GM18502 (cell line): ENCODE measurements at regions not wholly inside any gene's neighbourhood (a gene's known extent, or its start where the extent isn't known, plus 50 kb on each side); places are given as distances from the start of the nearest gene placed in this dataset.
"Not testable (repeated sequence)": the region's sequence is repeated elsewhere in the genome, so short reads cannot be mapped to it uniquely, and the experiment has no call there.

Source experiments
- ATAC-seq: cut with Tn5 transposase; IDR thresholded peaks from one replicate; pipeline ENCODE4 v1.9.1; 2021; ENCODE audit warnings: mild to moderate bottlenecking; ENCODE audit not compliant: unreplicated experiment, poor library complexity

DNA sequence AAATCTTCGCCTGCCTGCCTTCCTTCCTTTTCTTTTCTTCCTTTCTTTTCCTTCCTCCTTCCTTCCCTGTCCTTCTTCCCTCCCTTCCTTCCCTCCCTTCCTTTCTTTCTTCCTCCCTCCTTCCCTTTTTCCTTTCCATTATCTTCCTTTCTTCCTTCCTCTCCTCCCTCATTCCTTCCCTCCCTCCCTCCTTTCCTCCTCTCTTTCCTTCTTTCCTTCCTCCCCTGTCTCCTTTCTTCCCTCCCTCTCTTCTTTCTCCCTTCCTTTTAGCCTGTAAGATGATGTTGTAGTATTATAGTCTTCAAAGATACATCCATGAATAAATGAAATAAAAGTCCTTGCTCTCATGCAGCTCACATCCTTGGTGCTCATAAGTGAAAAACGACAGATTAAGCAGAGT lies 539.3 kb downstream of the RBFOX1 start:
- no peak for ATAC-seq

DNA sequence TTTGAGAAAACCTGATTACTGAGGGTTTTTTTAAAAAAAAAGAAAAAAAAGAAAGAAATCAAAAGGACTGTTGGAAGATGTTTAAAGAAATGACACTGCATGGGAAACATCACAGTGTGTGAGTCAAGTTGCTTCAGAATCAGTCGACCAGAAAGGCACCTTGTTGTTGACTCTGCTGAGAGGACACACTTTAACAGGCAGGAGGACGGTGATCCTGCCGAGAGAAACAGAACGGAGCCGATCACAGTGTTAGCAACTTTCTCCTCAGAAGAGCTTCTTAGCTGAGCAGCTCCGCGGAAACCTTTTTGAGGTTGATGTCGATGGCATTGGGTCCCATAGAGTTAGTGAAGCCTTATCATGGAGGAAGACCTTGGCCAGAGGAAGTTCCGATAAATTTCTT lies 538.7 kb downstream of the RBFOX1 start:
- ATAC-seq: no peak

DNA sequence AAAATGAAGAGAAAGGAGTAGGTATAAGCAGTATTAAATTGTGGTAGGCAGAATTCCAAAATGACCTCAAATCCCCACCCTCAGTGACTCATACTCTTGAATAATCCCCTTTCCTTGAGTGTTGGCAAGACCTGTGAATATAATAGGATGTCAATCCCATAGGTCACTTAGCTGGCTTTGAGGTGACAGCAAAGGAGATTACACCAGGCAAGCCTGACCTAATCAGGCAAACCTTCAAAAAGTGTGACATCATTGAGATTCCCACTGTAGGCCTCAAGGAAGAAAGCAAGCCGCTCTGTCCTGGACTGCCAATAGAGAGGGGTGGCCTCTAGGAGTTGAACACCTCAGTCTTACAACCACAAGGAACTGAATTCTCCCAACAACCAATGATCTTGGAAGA lies 535.2 kb downstream of the RBFOX1 start:
- no peak for ATAC-seq

DNA sequence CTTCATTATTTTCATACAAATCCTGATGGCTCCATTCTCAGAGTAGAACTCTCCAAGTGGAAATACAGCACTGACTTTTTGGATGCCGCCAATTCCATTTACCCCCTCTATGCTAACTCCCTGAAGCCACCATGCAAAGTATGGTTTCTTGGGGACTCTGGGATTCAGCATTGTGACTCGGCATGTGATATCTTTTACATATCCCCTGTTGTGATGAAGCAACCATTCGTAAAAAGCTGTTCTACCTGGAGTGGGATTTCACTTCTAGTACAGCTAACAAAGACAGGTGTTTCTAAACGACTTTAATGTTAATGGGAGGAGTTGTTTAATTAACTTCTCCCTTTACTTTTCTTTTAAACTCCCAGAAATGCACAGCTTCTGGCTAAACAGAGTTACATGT lies 533.5 kb downstream of the RBFOX1 start:
- ATAC-seq: no peak

DNA sequence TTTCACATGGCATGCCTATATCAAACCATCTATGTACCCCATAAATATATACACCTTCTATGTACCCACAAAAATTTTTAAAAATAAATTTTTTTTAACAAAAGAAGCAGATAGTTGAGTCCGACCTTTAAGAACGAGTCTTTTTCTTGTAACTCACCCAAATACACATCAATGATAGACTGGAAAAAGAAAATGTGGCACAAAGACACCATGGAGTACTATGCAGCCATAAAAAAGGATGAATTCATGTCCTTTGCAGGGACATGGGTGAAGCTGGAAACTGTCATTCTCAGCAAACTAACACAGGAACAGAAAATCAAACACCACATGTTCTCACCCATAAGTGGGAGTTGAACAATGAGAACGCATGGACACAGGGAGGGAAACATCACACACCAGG lies 532.7 kb downstream of the RBFOX1 start:
- ATAC-seq: not testable (repeated sequence)

DNA sequence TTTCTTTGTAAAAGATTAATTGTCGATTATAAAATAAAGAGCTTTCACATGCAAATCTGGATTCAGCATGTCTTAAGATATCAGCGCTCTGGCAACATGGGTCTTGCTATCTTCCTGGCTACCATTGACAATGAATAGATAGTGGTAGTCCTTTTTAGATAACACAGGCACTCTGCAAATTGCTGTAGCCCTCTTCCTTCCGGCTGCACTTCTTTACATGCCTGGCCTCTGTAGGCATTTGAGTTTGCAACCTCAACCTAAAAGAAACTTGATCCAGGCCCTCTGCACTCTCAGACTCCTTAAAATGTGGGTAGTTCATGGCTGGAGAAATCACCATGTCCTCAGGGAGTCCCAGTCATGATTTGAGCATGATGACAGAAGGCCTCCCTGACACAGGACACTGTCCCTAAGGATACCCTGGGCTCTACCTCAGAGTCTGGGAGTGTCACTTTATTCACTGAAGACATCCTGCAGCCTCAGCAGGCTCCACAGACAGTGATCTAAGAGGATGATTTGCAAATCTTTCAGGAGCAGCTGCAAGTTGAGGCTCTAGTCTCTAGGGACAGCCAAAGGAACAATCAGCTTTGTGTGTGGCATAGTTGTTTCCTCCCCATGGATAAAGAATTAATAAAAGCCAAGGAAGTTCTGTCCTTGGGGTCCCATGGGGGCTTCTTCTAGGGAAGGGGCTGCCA lies 529.4 kb downstream of the RBFOX1 start:
- ATAC-seq: no peak

DNA sequence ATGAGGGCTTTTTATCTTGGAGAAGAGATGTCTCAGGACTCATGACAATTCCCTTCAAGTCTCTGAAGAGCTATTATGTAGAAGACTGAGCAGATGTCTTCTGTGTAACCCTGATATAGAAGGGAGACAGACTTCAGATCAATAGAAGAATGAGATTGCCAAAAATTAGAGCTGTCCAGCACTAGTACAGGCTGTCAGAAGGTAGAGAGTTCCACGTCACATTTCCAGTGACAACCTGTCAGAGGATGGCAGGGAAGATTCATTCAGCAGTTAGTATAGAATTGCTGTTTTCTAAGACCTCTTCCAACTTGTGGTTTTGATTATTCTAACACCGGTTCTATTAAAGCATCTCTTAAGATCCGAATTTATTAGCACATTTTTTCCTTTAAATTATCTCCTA lies 520.6 kb downstream of the RBFOX1 start:
- ATAC-seq: no peak

DNA sequence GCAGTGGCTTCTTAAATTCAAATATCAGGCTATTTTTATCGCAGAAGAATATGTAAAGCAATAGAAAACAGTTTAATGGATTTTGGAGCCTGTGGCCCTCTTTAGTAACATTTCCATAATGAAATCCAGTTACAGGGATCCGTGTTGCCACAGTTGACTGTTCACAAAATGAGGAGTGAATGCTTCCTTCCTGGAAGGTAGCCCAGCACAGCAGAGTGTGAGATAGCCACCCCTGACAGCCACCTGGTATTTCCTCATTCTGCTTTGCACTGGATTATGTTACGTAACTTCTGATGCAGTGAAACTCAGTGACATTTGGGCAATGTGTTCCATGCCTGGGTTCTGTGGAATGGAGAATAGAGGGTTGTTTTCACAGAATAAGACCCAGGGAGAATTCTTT lies 517.2 kb downstream of the RBFOX1 start:
- ATAC-seq: no peak

DNA sequence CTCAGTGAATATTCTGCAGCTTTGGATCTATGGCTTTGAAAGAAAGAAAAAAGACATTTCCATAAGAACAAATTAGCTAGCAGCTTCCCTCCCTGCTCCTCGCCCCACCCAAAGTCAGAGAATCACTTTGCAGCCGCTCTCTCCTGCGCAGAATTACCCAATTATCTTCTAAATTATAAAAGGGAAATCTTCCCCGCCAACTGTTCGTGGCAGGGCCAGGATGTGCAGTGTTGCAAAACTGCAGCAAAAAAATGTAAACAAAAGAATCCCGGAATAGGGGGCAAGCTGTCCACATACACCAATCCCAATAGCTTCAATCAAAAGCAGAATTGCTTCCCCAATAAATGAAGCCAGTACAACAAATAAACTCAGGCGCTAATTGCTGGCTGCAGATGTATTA lies 510.6 kb downstream of the RBFOX1 start:
- no peak for ATAC-seq

DNA sequence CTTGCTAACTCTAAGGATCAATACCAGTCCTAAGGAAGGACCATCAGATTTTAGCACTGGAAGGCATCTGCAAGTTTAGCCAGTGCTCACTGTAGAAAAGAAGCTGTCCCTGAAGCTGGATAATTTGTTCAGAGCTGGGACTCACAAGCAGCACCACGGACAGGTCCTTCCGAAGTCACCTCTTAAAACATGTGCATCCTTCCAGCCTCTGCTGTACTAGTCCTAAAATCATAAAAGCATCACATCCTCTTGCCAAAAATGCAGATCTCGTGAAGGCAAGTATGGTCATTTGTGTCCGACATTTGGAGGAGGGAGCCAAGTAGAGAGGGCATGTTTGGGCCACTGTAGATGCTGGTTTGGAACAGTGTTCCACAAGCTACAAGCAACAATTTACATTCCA lies 506.9 kb downstream of the RBFOX1 start:
- ATAC-seq: no peak

DNA sequence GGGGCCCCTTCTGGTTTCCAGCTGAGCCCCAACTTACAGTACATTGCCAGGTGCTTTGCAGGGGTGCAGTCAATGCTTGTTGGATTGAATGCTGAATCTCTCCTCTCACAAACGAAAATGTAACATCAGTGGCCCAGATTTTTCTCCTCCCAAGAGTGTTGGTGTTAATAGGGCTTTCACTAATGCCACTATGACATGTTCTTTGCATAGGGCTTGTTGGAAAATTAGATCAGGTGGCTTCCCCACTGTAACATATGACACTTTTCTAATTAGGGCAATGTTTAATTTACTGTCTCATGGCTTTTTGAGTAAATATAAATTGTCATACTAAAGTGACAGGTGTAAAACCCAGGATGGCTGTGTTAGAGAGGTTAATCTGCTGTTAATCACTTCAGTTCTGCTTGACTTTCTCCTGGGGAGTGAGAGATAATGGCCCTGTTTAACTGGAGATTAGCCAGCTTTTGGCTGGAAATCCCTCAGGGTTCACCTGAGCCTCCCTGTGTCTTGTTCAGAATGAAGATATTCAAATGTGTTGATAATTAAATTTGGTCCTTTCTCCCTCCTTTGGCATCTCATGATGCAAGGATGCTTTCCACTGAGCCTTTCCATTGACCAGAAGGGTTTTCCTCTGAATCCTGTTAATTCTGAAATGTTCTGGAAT lies 502.3 kb downstream of the RBFOX1 start:
- no peak for ATAC-seq

DNA sequence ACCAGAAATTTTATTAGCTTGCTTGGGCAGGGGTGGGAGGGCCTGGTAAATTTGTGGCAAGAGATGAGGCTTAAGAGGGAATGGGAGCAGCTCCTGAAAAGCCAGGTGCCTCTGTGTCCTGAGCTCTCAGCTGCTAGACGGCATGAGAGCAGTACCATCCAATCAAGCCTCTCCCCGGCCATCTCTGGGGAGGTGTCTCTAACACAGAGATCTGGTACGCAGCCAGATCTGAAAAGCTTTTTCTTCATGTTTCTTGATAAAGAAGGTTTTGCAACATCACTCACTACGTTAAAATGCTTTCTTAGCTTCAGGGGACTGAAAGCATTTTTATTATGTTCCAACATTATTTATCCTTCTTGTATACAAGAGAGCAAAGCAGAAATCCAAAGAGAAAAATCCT lies 488.2 kb downstream of the RBFOX1 start:
- no peak for ATAC-seq

DNA sequence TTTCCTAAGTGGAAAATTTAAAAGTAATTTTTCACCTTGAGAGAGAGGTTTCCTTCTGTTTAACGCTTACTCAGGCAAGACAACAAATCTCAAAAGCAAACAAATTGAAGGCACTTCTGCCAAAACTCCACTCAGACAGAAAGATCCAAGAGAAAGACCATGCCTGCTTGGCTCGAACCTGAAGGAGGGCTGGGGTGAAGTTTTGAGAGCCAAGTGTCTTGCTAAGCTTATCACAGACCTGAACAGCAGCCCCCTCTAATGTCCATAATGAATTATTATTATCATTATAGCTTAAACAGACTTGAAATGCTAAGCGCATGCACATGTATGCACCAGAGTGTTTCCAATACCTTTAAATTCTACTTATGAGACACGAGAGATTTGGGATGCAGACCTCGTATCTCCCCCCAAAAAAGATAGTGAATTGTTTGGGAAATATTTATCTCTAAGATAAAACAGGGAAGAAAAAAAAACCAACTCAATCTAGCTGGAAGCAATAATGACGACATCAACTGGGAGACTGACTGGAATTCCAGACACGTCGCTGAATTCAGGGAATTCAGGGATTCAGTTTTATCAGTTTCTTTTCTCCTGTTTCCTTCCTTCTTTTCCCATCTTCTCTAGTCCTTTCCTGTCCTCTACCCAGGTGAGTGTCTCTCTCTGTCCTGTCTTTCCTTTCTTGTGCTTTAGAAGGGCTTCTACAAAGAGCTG lies 473.2 kb downstream of the RBFOX1 start:
- ATAC-seq: no peak

DNA sequence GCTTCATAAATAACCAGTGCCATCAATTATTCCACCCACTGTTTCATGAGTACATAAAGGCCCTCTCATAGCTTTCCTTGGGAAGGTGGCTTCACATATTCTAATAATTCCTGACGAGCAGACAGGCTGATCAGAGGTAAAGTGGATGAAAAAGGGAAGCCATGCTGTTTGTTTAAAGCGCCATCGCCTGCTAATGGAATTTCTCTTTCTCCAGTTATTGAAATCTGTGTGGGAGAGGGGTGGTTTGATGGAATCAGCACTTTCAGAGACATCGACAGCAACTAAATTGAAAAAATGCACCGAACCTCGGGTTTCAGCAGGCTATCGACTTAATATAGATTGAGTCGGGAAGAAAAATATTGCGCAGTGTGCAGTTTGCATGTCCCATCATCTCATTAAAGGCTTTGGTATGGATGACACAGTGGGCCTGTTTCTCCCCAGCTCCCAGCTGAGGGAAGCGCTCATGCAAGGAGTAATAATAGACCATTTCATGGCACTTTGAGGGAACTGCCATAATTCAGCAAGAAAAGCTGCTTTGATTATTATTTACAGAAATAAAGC lies 472.1 kb downstream of the RBFOX1 start:
- no peak for ATAC-seq

DNA sequence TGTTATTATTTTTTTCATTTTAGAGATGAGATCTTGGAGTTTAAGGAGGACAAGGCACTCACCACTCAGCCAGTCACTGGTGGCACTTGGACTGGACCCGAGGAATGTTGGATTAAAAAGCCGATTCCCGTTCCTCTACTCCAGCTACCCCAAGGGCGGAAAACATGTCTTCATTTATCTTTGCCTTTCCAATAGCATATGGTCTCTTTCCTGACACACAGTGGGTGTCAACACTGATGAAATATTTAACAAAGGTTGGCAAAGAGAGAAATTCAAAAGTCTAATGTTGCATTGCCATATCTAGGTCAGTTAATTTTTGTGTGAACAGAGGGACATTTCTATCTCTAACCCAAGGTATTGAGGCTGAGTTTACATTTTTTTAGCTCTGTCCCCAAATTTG lies 459.7 kb downstream of the RBFOX1 start:
- ATAC-seq: no peak

DNA sequence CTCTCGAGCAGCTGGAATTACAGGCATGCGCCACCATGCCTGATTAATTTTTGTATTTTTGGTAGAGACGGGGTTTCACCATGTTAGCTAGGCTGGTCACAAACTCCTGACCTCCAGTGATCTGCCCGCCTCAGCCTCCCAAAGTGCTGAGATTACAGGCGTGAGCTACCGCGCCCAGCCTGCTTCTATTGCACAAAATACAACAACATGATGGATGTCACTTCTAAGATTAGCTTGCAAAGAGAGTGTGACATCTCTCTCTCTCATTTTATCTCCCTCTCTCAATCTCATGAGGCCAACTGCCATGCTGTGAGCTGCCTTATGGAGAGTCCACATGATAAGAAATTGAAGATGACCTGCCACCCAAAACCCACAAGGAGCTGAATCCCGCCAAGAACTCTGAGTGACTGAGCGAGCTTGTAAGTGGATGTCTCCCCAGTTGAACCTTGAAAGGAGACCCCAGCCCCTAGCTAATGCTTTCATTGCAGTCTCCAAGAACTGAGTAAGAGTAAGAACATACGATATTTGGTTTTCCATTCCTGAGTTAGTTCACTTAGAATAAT lies 458.5 kb downstream of the RBFOX1 start:
- no peak for ATAC-seq

DNA sequence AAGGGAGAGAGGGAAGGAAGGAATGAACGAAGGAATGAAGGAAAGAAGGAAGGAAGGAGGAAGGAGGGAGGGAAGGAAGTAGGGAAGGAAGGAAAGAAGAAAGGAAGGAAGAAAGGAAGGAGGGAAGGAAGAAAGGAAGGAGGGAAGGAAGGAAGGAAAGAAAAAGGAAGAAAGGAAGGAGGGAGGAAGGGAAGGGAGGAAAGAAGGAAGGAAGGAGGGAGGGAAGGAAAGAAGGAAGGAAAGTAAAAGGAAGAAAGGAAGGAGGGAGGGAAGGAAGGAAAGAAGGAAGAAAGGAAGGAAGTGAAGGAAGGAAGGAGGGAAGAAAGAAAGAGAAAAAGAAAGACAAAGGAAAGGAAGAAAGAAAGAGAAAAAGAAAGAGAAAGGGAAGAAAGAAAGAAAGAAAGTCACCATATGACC lies 442.4 kb downstream of the RBFOX1 start:
- no peak for ATAC-seq

DNA sequence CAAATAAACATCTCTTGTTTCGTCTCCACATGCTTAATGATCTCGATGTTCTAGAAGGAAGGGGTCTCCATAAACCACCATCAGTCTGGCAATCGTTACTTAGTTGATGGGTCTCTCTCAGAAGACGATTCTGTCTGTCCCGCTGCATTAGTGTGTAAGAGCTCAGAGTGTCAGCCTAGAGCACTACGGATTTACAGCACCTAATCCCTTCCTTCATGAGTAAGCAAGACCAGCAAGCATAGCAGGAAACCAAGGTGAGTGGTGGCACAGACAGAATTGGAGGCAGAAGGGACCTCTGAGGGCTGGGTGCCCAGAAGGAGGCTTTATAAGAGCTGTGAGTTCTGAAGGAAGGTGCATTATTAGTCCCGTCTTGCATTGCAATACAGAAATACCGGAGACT lies 440.1 kb downstream of the RBFOX1 start:
- no peak for ATAC-seq

DNA sequence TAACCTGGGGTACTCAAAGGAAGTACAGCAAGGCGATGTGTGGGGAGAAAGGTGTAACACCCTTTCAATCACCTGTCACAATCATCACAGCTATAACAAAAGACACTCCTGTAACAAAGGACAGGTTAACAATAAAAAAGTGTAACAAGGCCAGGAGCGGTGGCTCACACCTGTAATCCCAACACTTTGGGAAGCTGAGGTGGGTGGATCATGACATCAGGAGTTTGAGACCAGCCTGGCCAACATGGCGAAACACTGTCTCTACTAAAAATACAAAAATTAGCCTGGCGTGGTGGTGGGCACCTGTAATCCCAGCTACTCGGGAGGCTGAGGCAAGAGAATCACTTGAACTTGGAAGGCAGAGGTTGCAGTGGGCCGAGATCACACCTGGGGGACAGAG lies 436.4 kb downstream of the RBFOX1 start:
- not testable (repeated sequence) for ATAC-seq

DNA sequence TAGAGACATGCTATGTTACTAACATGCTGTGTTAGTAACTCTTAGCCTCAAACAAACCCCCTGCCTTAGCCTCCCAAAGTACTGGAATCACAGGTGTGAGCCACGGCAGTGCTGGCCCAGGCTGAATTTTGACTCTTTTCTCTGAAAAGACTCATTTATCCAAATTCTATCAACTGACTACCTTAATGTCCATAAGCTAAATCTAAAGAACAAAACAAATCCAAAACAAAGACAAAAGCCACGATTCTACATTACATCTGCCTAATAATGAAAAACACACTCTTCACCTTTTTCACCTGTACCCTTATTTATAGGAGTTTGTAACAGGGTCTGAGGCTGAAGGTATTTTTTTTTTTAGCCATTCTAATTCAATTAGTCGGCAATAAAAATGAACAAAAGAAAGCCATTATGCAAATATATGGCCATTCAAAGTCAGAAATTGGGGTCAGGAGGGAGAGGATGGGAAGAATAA lies 432.5 kb downstream of the RBFOX1 start:
- no peak for ATAC-seq

DNA sequence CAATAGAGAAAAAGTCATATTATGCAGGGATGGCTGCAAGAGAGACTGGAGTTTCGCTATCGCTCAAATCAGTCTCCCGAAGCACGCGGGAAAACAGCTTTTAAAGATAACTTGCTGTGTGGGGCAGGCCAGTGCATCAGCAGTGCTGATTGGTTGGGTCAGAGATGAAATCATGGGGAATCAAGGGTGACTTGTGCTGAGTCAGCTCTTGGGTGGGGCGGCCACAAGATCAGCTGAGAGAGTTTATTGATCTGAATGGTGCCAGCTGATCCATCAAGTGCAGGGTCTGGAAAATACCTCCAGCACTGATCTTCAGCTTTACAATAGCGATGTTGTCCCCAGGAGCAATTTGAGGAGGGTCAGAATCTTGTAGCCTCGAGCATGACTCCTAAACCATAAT lies 430.5 kb downstream of the RBFOX1 start:
- no peak for ATAC-seq
